IgD-negative memory B cell (primary cell): ENCODE measurements at regions not wholly inside any gene's neighbourhood (a gene's known extent, or its start where the extent isn't known, plus 50 kb on each side); places are given as distances from the start of the nearest gene placed in this dataset.
A peak's percentile ranks its signal among the peaks of the same experiment; 100 is the strongest.
"Not testable (repeated sequence)": the region's sequence is repeated elsewhere in the genome, so short reads cannot be mapped to it uniquely, and the experiment has no call there.

Experiments used
- H3K27ac Mint-ChIP-seq, 3 donors: one replicate each; pipeline ENCODE4 v1.8.0; 2020 to 2022; ENCODE audit warnings: mild to moderate bottlenecking in 3 of 3, mixed read lengths in 3 of 3, moderate library complexity in 1 of 3
- H3K27me3 Mint-ChIP-seq: one replicate; pipeline ENCODE4 v1.8.0; 2021; ENCODE audit warnings: mixed read lengths
- H3K36me3 Mint-ChIP-seq: one replicate; pipeline ENCODE4 v1.8.0; 2020; ENCODE audit warnings: mild to moderate bottlenecking, mixed read lengths
- H3K4me1 Mint-ChIP-seq, 3 donors: one replicate each; pipeline ENCODE4 v1.8.0; 2020 to 2022; ENCODE audit warnings: mixed read lengths in 3 of 3, mild to moderate bottlenecking in 1 of 3
- H3K4me3 Mint-ChIP-seq, 4 donors: one replicate each; pipeline ENCODE4 v1.8.0; 2020 to 2022; ENCODE audit warnings: mild to moderate bottlenecking in 4 of 4, mixed read lengths in 4 of 4, moderate library complexity in 3 of 4
- H3K9me3 Mint-ChIP-seq, 3 donors: one replicate each; pipeline ENCODE4 v1.8.0; 2020 to 2021; ENCODE audit warnings: mixed read lengths in 3 of 3, mild to moderate bottlenecking in 1 of 3

- H3K4me3 Mint-ChIP-seq = no peak overlapping the region
- H3K27ac Mint-ChIP-seq = no peak overlapping the region
- peaks cover 0 to 1% (median 0%) of the 10 kb centered on the region in 3 donors for H3K9me3 Mint-ChIP-seq
- no peaks in the 10 kb centered on the region for H3K4me1 Mint-ChIP-seq
- H3K36me3 Mint-ChIP-seq = no peaks in the 10 kb centered on the region
- peaks cover 21% of the 10 kb centered on the region for H3K27me3 Mint-ChIP-seq
Observed at GRCh38 chr5:109630093-109630492, 59.6 kb upstream of the MAN2A1 start.

- H3K4me1 Mint-ChIP-seq = no peaks in the 10 kb centered on the region
- H3K36me3 Mint-ChIP-seq = no peaks in the 10 kb centered on the region
- peaks cover 0 to 1% (median 0%) of the 10 kb centered on the region in 3 donors for H3K9me3 Mint-ChIP-seq
- H3K4me3 Mint-ChIP-seq = no peak overlapping the region
- H3K27me3 Mint-ChIP-seq = peaks cover 21% of the 10 kb centered on the region
- H3K27ac Mint-ChIP-seq = no peak overlapping the region
Observed at GRCh38 chr5:109628591-109628990, 61.1 kb upstream of the MAN2A1 start.

- not testable (repeated sequence) for H3K9me3 Mint-ChIP-seq, H3K27me3 Mint-ChIP-seq, H3K27ac Mint-ChIP-seq, H3K4me3 Mint-ChIP-seq, H3K36me3 Mint-ChIP-seq, H3K4me1 Mint-ChIP-seq
Observed at GRCh38 chr5:109621266-109621665, 68.5 kb upstream of the MAN2A1 start.

GRCh38 chr5:109620651-109621050 lies 69.1 kb upstream of the MAN2A1 start:
- no peaks in the 10 kb centered on the region for H3K27me3 Mint-ChIP-seq
- H3K27ac Mint-ChIP-seq = no peak overlapping the region
- H3K9me3 Mint-ChIP-seq = no peaks in the 10 kb centered on the region
- H3K4me3 Mint-ChIP-seq = no peak overlapping the region
- H3K36me3 Mint-ChIP-seq = no peaks in the 10 kb centered on the region
- no peaks in the 10 kb centered on the region for H3K4me1 Mint-ChIP-seq

- Mint-ChIP-seq H3K27ac (no peak overlapping the region), H3K27me3 (no peaks in the 10 kb centered on the region), H3K9me3 (no peaks in the 10 kb centered on the region), H3K36me3 (no peaks in the 10 kb centered on the region), H3K4me1 (no peaks in the 10 kb centered on the region), H3K4me3 (no peak overlapping the region)
Observed at GRCh38 chr5:109619606-109620005, 70.1 kb upstream of the MAN2A1 start.

GRCh38 chr5:109619021-109619460 lies 70.7 kb upstream of the MAN2A1 start:
- Mint-ChIP-seq H3K4me3 (no peak overlapping the region), H3K4me1 (no peaks in the 10 kb centered on the region), H3K27me3 (no peaks in the 10 kb centered on the region), H3K27ac (peak overlapping the region in 1 of 3 donors; percentile 32), H3K36me3 (no peaks in the 10 kb centered on the region), H3K9me3 (no peaks in the 10 kb centered on the region)

- Mint-ChIP-seq H3K4me3 (no peak overlapping the region), H3K4me1 (peaks cover 0 to 2% (median 0%) of the 10 kb centered on the region in 3 donors), H3K9me3 (peaks cover 0 to 1% (median 0%) of the 10 kb centered on the region in 3 donors), H3K36me3 (no peaks in the 10 kb centered on the region), H3K27ac (no peak overlapping the region), H3K27me3 (peaks cover 3% of the 10 kb centered on the region)
Observed at GRCh38 chr5:109614981-109615380, 74.7 kb upstream of the MAN2A1 start.

GRCh38 chr5:109614301-109614700 lies 75.4 kb upstream of the MAN2A1 start:
- Mint-ChIP-seq H3K27ac (no peak overlapping the region), H3K9me3 (peaks cover 0 to 1% (median 0%) of the 10 kb centered on the region in 3 donors), H3K27me3 (peaks cover 3% of the 10 kb centered on the region), H3K4me1 (peaks cover 0 to 2% (median 0%) of the 10 kb centered on the region in 3 donors), H3K4me3 (no peak overlapping the region), H3K36me3 (no peaks in the 10 kb centered on the region)

- peaks cover 6% of the 10 kb centered on the region for H3K27me3 Mint-ChIP-seq
- H3K27ac Mint-ChIP-seq = no peak overlapping the region
- no peaks in the 10 kb centered on the region for H3K36me3 Mint-ChIP-seq
- no peak overlapping the region for H3K4me3 Mint-ChIP-seq
- H3K4me1 Mint-ChIP-seq = peaks cover 0 to 2% (median 0%) of the 10 kb centered on the region in 3 donors
- peaks cover 0 to 1% (median 0%) of the 10 kb centered on the region in 3 donors for H3K9me3 Mint-ChIP-seq
Observed at GRCh38 chr5:109612278-109612905, 77.3 kb upstream of the MAN2A1 start.

- peaks cover 6% of the 10 kb centered on the region for H3K27me3 Mint-ChIP-seq
- peaks cover 0 to 2% (median 0%) of the 10 kb centered on the region in 3 donors for H3K4me1 Mint-ChIP-seq
- no peak overlapping the region for H3K4me3 Mint-ChIP-seq
- H3K27ac Mint-ChIP-seq = no peak overlapping the region
- peaks cover 0 to 1% (median 0%) of the 10 kb centered on the region in 3 donors for H3K9me3 Mint-ChIP-seq
- H3K36me3 Mint-ChIP-seq = no peaks in the 10 kb centered on the region
Observed at GRCh38 chr5:109611505-109611904, 78.2 kb upstream of the MAN2A1 start.

GRCh38 chr5:109611061-109611460 lies 78.7 kb upstream of the MAN2A1 start:
- H3K36me3 Mint-ChIP-seq = no peaks in the 10 kb centered on the region
- H3K4me1 Mint-ChIP-seq = peaks cover 0 to 2% (median 0%) of the 10 kb centered on the region in 3 donors
- H3K4me3 Mint-ChIP-seq = no peak overlapping the region
- H3K27me3 Mint-ChIP-seq = peaks cover 6% of the 10 kb centered on the region
- no peak overlapping the region for H3K27ac Mint-ChIP-seq
- H3K9me3 Mint-ChIP-seq = peaks cover 0 to 1% (median 0%) of the 10 kb centered on the region in 3 donors

GRCh38 chr5:109610581-109610980 lies 79.1 kb upstream of the MAN2A1 start:
- no peak overlapping the region for H3K27ac Mint-ChIP-seq
- H3K4me1 Mint-ChIP-seq = peaks cover 0 to 2% (median 0%) of the 10 kb centered on the region in 3 donors
- no peak overlapping the region for H3K4me3 Mint-ChIP-seq
- peaks cover 0 to 1% (median 0%) of the 10 kb centered on the region in 3 donors for H3K9me3 Mint-ChIP-seq
- H3K27me3 Mint-ChIP-seq = peaks cover 6% of the 10 kb centered on the region
- H3K36me3 Mint-ChIP-seq = no peaks in the 10 kb centered on the region

- Mint-ChIP-seq H3K27ac (no peak overlapping the region), H3K4me1 (no peaks in the 10 kb centered on the region), H3K36me3 (no peaks in the 10 kb centered on the region), H3K4me3 (no peak overlapping the region), H3K9me3 (peaks cover 0 to 3% (median 2%) of the 10 kb centered on the region in 3 donors), H3K27me3 (peaks cover 8% of the 10 kb centered on the region)
Observed at GRCh38 chr5:109605207-109605730, 84.5 kb upstream of the MAN2A1 start.

GRCh38 chr5:109604758-109605157 lies 85.0 kb upstream of the MAN2A1 start:
- Mint-ChIP-seq H3K27ac (no peak overlapping the region), H3K27me3 (peaks cover 8% of the 10 kb centered on the region), H3K4me3 (no peak overlapping the region), H3K4me1 (no peaks in the 10 kb centered on the region), H3K9me3 (peaks cover 0 to 3% (median 2%) of the 10 kb centered on the region in 3 donors), H3K36me3 (no peaks in the 10 kb centered on the region)

- H3K4me3 Mint-ChIP-seq = no peak overlapping the region
- H3K27me3 Mint-ChIP-seq = peaks cover 6% of the 10 kb centered on the region
- H3K9me3 Mint-ChIP-seq = peaks cover 0 to 3% (median 2%) of the 10 kb centered on the region in 3 donors
- H3K4me1 Mint-ChIP-seq = no peaks in the 10 kb centered on the region
- no peaks in the 10 kb centered on the region for H3K36me3 Mint-ChIP-seq
- H3K27ac Mint-ChIP-seq = no peak overlapping the region
Observed at GRCh38 chr5:109601736-109602135, 88.0 kb upstream of the MAN2A1 start.

- peaks cover 6% of the 10 kb centered on the region for H3K27me3 Mint-ChIP-seq
- H3K9me3 Mint-ChIP-seq = peaks cover 0 to 3% (median 2%) of the 10 kb centered on the region in 3 donors
- no peak overlapping the region for H3K27ac Mint-ChIP-seq
- no peaks in the 10 kb centered on the region for H3K4me1 Mint-ChIP-seq
- no peak overlapping the region for H3K4me3 Mint-ChIP-seq
- H3K36me3 Mint-ChIP-seq = no peaks in the 10 kb centered on the region
Observed at GRCh38 chr5:109597893-109598292, 91.8 kb upstream of the MAN2A1 start.
